ENCODE measurements at regions not wholly inside any gene's neighbourhood (a gene's known extent, or its start where the extent isn't known, plus 50 kb on each side); places are given as distances from the start of the nearest gene placed in this dataset.

DNA sequence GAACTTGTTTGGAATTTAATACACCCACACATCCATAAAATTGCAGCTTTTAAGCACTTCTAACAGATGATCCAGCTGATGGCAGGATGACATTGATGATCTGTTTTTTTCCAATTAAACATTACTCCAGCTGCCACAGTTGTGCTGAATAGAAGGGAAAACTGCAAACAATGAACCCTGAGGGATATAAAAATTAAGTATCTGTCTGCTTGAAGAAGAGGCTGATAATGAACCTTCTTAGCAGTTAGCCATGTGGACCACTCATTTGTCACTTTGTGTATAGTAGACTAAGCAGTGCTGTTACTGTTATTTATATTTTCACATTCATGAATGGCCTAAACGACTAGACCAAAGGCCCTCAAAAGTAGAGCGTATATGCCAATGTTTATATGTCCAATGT lies 1201.0 kb upstream of the LRRTM1 start:
- TF ChIP-seq POLR2AphosphoS5 (IDR thresholded peaks at IDR 0.05) (no peak), POLR2A (IDR thresholded peaks at IDR 0.05) (no peak), EP300 (IDR thresholded peaks at IDR 0.05) (no peak)
- TF ChIP-seq, protein P1, sequence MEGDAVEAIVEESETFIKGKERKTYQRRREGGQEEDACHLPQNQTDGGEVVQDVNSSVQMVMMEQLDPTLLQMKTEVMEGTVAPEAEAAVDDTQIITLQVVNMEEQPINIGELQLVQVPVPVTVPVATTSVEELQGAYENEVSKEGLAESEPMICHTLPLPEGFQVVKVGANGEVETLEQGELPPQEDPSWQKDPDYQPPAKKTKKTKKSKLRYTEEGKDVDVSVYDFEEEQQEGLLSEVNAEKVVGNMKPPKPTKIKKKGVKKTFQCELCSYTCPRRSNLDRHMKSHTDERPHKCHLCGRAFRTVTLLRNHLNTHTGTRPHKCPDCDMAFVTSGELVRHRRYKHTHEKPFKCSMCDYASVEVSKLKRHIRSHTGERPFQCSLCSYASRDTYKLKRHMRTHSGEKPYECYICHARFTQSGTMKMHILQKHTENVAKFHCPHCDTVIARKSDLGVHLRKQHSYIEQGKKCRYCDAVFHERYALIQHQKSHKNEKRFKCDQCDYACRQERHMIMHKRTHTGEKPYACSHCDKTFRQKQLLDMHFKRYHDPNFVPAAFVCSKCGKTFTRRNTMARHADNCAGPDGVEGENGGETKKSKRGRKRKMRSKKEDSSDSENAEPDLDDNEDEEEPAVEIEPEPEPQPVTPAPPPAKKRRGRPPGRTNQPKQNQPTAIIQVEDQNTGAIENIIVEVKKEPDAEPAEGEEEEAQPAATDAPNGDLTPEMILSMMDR (IDR thresholded peaks at IDR 0.05), result no peak
- H3K9me3 ChIP-seq, result peaks cover 4% of the 10 kb centered on the region
- H3K4me1 ChIP-seq, result no peaks in the 10 kb centered on the region
- no peak overlapping the region for H3K4me3 ChIP-seq
- no peak for DNase-seq (ENCODE audit: low spot score in 2 of 2)
- H3K27ac ChIP-seq, result no peak overlapping the region
- no peaks in the 10 kb centered on the region for H3K36me3 ChIP-seq
- 84% methylated on average over 2 of the region's 2 CpGs for WGBS
- H3K27me3 ChIP-seq, result no peaks in the 10 kb centered on the region

DNA sequence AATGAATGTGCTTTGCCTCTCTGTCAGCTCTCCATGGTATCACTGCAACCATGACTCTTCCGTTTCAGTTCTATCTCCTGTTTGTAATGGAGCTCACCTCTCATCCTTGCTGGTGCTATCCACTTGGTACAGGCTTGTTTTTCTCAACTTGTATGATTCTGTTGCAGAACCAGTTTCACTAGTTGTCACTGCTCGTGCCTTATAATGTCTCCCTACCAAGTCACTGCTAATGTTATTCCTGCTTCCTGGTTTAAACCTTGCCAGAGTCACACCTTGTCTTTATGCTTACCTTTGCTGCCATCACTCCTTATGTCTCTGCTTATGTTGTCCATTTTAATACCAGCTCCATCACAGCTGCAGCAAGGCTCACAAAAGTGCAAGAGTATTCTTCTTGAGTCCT lies 1191.0 kb upstream of the LRRTM1 start:
- no peak overlapping the region for H3K27ac ChIP-seq
- H3K27me3 ChIP-seq, result no peaks in the 10 kb centered on the region
- H3K9me3 ChIP-seq, result no peaks in the 10 kb centered on the region
- no peak overlapping the region for H3K4me3 ChIP-seq
- no peaks in the 10 kb centered on the region for H3K4me1 ChIP-seq
- no peak for DNase-seq (ENCODE audit: low spot score in 2 of 2)
- TF ChIP-seq EP300 (IDR thresholded peaks at IDR 0.05) (no peak), POLR2AphosphoS5 (IDR thresholded peaks at IDR 0.05) (no peak), POLR2A (IDR thresholded peaks at IDR 0.05) (no peak)
- TF ChIP-seq, protein P1 (IDR thresholded peaks at IDR 0.05), result no peak
- WGBS, result 40% methylated on average over 2 of the region's 2 CpGs
- H3K36me3 ChIP-seq, result no peaks in the 10 kb centered on the region

DNA sequence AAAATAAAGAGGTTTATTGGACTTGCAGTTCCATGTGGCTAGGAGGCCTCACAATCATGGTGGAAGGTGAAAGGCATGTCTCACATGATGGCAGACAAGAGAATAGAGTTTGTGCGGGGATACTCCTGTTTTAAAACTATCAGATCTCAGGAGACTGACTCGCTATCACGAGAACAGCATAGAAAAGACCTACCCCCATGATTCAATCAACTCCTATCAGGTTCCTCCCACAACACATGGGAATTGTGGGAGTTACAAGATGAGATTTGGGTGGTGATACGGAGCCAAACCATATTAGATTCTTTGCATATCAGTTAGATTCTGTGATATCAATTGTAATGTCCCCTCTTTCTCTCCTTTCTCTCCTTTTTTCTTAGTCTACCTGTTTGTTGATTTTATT lies 1178.7 kb upstream of the LRRTM1 start:
- TF ChIP-seq POLR2AphosphoS5 (IDR thresholded peaks at IDR 0.05), result no peak
- TF ChIP-seq, protein P1 (IDR thresholded peaks at IDR 0.05), result no peak
- TF ChIP-seq EP300 (IDR thresholded peaks at IDR 0.05), result no peak
- TF ChIP-seq POLR2A (IDR thresholded peaks at IDR 0.05), result no peak
- H3K4me3 ChIP-seq, result no peak overlapping the region
- H3K36me3 ChIP-seq, result no peaks in the 10 kb centered on the region
- no peaks in the 10 kb centered on the region for H3K27me3 ChIP-seq
- H3K9me3 ChIP-seq, result peaks cover 6% of the 10 kb centered on the region
- H3K4me1 ChIP-seq, result no peaks in the 10 kb centered on the region
- no peak for DNase-seq (ENCODE audit: low spot score in 2 of 2)
- no peak overlapping the region for H3K27ac ChIP-seq
- 89% methylated on average over 4 of the region's 4 CpGs for WGBS

DNA sequence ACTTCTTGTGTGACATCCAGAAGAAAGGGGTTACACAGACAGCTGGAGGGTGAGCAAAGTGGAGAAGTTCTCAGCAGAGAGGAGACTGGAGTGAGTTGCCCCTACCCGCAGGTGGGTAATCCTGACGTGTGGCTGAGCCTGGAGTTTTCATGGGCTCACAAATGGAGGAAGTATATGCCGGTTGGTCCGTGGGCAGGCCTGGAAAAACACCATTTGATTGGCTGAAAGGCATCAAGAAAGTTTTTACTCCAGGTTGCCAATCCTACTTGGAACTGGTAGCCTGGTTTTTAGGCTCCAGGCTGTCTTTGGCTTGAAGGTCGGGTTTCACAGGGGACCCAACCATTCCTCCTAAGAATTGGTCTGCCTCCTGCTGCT lies 1177.4 kb upstream of the LRRTM1 start:
- Histone ChIP-seq H3K27me3 (no peaks in the 10 kb centered on the region), H3K9me3 (peaks cover 6% of the 10 kb centered on the region), H3K4me1 (no peaks in the 10 kb centered on the region), H3K27ac (no peak overlapping the region), H3K36me3 (no peaks in the 10 kb centered on the region), H3K4me3 (no peak overlapping the region)
- 91% methylated on average over 5 of the region's 5 CpGs for WGBS
- TF ChIP-seq EP300 (IDR thresholded peaks at IDR 0.05) (no peak), POLR2A (IDR thresholded peaks at IDR 0.05) (no peak), POLR2AphosphoS5 (IDR thresholded peaks at IDR 0.05) (no peak)
- TF ChIP-seq, protein P1 (IDR thresholded peaks at IDR 0.05), result no peak
- no peak for DNase-seq (ENCODE audit: low spot score in 2 of 2)

DNA sequence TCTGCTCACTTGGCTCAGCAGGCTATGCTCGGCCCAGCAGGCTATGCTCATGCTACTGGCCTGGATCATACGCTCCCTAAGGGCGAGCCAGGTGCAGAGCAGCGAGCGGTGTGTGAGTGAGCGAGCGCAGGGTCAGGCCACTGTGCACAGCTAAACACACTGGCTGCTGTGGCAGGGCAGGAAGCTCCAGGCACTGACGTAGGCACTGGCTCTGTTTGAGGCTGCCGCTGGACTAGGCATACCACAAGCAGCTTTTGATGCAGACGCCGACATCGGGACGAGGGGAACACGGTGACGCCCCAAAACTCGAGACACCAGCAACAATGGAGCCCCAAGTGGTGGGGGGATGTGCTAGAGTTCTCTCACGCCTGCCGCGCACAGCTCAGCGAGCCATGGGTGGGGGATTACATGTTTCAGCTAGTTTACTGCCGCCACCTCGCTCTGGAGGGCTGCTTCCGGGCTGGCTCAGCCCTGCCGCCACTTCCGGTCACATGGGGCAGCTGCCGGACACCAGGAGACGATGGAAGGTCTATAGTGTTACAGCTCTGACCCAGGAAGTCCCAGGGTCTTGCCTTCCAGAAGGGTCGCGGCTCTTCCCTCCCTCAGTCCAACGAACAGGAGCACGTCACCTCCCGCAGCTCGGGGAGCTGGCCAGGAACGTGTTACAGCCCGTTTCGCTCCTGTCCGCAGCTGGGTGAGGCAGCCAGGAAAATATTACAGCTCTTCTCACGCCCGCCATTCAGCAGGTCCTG lies 1176.9 kb upstream of the LRRTM1 start:
- H3K27me3 ChIP-seq, result no peaks in the 10 kb centered on the region
- no peak overlapping the region for H3K27ac ChIP-seq
- no peak for DNase-seq (ENCODE audit: low spot score in 2 of 2)
- no peak overlapping the region for H3K4me3 ChIP-seq
- H3K4me1 ChIP-seq, result no peaks in the 10 kb centered on the region
- WGBS, result 88% methylated on average over 39 of the region's 39 CpGs
- TF ChIP-seq POLR2A (IDR thresholded peaks at IDR 0.05) (no peak), EP300 (IDR thresholded peaks at IDR 0.05) (no peak), POLR2AphosphoS5 (IDR thresholded peaks at IDR 0.05) (no peak)
- TF ChIP-seq, protein P1 (IDR thresholded peaks at IDR 0.05), result no peak
- peaks cover 6% of the 10 kb centered on the region for H3K9me3 ChIP-seq
- H3K36me3 ChIP-seq, result no peaks in the 10 kb centered on the region
